ENCODE measurements at regions not wholly inside any gene's neighbourhood (a gene's known extent, or its start where the extent isn't known, plus 50 kb on each side); places are given as distances from the start of the nearest gene placed in this dataset.

GRCh38 chr7:53719122-53719521 lies 683.7 kb downstream of the POM121L12 start:
- no peak for FAIRE-seq

GRCh38 chr7:53740971-53741370 lies 705.5 kb downstream of the POM121L12 start:
- no peak for FAIRE-seq

GRCh38 chr7:53743697-53744402 lies 708.4 kb downstream of the POM121L12 start:
- no peak for FAIRE-seq

GRCh38 chr7:53744403-53744760 lies 708.9 kb downstream of the POM121L12 start:
- no peak for FAIRE-seq

GRCh38 chr7:53756946-53757345 lies 721.5 kb downstream of the POM121L12 start:
- no peak for FAIRE-seq

GRCh38 chr7:53768186-53768585 lies 732.8 kb downstream of the POM121L12 start:
- no peak for FAIRE-seq

- FAIRE-seq: no peak
These were observed 736.3 kb downstream of the POM121L12 start for GRCh38 chr7:53771701-53772100.

GRCh38 chr7:53776323-53776722 lies 740.9 kb downstream of the POM121L12 start:
- FAIRE-seq: no peak

- FAIRE-seq: peak; percentile 38
These were observed 752.4 kb upstream of the VSTM2A start for GRCh38 chr7:53789741-53790140.

- no peak for FAIRE-seq
These were observed 747.4 kb upstream of the VSTM2A start for GRCh38 chr7:53794816-53795215.

GRCh38 chr7:53800746-53801145 lies 741.4 kb upstream of the VSTM2A start:
- FAIRE-seq: no peak

GRCh38 chr7:53806119-53806518 lies 736.1 kb upstream of the VSTM2A start:
- FAIRE-seq: no peak

GRCh38 chr7:53811555-53812079 lies 730.6 kb upstream of the VSTM2A start:
- FAIRE-seq: no peak

GRCh38 chr7:53812135-53812534 lies 730.0 kb upstream of the VSTM2A start:
- FAIRE-seq: no peak

- no peak for FAIRE-seq
These were observed 706.9 kb upstream of the VSTM2A start for GRCh38 chr7:53835301-53835700.

- FAIRE-seq: no peak
These were observed 664.5 kb upstream of the VSTM2A start for GRCh38 chr7:53877688-53878087.

- no peak for FAIRE-seq
These were observed 641.2 kb upstream of the VSTM2A start for GRCh38 chr7:53900856-53901528.

GRCh38 chr7:53904355-53904754 lies 637.8 kb upstream of the VSTM2A start:
- FAIRE-seq: no peak

GRCh38 chr7:53917637-53918036 lies 624.5 kb upstream of the VSTM2A start:
- FAIRE-seq: no peak

- no peak for FAIRE-seq
These were observed 622.2 kb upstream of the VSTM2A start for GRCh38 chr7:53920011-53920410.

GRCh38 chr7:53940483-53940882 lies 601.7 kb upstream of the VSTM2A start:
- no peak for FAIRE-seq

GRCh38 chr7:53947732-53948131 lies 594.4 kb upstream of the VSTM2A start:
- no peak for FAIRE-seq

GRCh38 chr7:53965716-53966115 lies 576.5 kb upstream of the VSTM2A start:
- FAIRE-seq: no peak

GRCh38 chr7:53983480-53983879 lies 558.7 kb upstream of the VSTM2A start:
- FAIRE-seq: no peak
